ENCODE measurements at regions not wholly inside any gene's neighbourhood (a gene's known extent, or its start where the extent isn't known, plus 50 kb on each side); places are given as distances from the start of the nearest gene placed in this dataset.
"Not testable (repeated sequence)": the region's sequence is repeated elsewhere in the genome, so short reads cannot be mapped to it uniquely, and the experiment has no call there.

DNA sequence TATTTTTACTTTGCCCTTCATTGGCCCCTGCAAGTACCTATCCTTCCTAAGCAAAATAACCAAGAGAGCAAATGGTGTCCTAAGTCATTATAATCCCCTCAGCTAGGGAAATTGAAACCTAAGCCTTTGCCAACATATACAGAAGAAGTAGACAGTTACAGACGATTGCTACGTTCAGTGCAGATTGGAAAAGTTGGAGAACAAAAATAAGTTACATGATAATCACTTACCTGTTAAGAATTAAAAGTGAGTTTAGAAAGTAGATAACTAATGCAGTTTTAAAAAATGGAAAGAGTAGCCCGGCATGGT, 244.8 kb downstream of the MPDZ start:
- no peak overlapping the region for H3K27ac ChIP-seq
- TF ChIP-seq, protein P1, sequence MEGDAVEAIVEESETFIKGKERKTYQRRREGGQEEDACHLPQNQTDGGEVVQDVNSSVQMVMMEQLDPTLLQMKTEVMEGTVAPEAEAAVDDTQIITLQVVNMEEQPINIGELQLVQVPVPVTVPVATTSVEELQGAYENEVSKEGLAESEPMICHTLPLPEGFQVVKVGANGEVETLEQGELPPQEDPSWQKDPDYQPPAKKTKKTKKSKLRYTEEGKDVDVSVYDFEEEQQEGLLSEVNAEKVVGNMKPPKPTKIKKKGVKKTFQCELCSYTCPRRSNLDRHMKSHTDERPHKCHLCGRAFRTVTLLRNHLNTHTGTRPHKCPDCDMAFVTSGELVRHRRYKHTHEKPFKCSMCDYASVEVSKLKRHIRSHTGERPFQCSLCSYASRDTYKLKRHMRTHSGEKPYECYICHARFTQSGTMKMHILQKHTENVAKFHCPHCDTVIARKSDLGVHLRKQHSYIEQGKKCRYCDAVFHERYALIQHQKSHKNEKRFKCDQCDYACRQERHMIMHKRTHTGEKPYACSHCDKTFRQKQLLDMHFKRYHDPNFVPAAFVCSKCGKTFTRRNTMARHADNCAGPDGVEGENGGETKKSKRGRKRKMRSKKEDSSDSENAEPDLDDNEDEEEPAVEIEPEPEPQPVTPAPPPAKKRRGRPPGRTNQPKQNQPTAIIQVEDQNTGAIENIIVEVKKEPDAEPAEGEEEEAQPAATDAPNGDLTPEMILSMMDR (conservative IDR thresholded peaks at IDR 0.05) = no peak
- no peak for TF ChIP-seq ZFX (IDR thresholded peaks at IDR 0.05)

DNA sequence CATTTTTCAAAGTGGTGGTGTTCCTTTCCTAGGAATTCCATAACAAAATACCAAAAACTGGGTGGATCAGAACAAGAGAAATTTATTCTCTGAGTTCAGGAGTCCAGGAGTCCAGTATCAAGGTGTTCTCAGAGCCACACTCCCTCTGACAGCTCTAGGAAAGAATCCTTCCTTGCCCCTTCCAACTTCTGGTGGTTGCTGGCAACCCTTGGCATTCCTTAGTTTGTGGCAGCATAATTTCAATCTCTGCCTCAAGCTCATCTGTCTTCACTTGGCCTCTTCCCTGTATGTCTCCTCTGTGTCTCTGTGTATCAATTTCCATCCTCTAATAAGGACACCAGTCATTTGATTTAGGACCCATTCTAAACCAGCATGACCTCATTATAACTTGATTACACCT, 243.7 kb downstream of the MPDZ start:
- no peak overlapping the region for H3K27ac ChIP-seq
- no peak for TF ChIP-seq ZFX (IDR thresholded peaks at IDR 0.05)
- TF ChIP-seq, protein P1 (conservative IDR thresholded peaks at IDR 0.05) = no peak

DNA sequence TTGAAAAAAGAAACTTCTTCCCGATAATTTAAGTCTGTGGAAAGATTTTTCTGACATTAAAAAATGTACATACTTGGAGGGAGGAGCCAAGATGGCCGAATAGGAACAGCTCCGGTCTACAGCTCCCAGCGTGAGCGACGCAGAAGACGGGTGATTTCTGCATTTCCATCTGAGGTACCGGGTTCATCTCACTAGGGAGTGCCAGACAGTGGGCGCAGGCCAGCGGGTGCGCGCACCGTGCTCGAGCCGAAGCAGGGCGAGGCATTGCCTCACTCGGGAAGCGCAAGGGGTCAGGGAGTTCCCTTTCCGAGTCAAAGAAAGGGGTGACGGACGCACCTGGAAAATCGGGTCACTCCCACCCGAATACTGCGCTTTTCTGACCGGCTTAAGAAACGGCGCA, 241.7 kb downstream of the MPDZ start:
- not testable (repeated sequence) for H3K27ac ChIP-seq

DNA sequence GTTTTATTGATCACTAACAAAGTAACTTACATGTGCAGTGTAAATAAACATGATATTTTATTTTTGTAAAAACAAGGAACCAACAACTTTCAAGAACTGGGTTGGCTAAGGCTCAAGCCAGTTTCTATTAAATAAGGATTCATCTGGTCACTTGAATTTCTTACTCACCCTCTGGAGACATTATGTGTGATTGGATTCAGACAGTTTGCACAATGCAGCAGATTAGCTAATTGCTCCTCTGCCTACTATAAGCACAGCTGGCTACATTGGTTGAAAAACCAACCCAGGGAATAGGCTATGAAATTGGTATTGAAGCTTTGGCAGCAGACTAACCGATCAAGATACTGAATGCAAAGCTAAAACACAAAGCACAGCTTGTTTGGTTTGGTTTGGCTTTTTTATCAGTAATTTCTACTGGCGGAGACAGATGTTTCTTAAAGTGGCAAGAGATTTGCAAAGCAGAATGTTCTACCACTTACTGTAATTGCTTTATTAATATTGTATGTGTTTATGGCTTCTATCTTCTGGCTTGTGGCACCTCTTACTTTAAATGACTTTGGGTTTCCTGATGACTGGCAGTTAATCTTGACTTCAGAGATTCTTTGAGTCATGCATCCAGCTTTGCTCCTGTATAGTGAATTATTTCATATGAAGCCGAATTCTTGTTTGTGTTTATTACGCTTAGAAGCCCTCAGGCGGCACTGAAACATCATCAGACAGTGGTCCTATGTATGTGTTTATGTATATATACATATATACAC, 231.5 kb downstream of the MPDZ start:
- no peak overlapping the region for H3K27ac ChIP-seq
- no peak for TF ChIP-seq ZFX (IDR thresholded peaks at IDR 0.05)
- TF ChIP-seq, protein P1 (conservative IDR thresholded peaks at IDR 0.05) = no peak

DNA sequence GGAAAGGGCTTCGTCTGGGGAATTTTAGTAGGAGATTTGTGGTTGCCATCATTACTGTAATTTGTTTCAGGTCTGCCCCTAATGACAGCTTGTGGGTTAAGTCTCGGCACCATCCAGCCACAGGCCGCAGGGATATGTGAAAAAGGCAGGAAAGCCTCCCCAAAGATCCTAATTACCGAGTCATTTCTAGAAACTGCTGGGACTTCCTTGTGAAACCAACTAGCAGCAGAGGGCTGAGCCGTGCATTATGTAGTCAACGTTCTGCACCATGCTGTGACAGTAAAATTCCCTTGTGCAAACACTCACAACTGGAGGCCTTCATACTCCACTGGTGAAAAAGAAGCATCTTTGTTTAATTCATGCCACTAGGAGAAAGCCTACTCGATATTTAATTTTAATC, 230.3 kb downstream of the MPDZ start:
- H3K27ac ChIP-seq = no peak overlapping the region
- no peak for TF ChIP-seq ZFX (IDR thresholded peaks at IDR 0.05)
- TF ChIP-seq, protein P1 (conservative IDR thresholded peaks at IDR 0.05) = no peak

DNA sequence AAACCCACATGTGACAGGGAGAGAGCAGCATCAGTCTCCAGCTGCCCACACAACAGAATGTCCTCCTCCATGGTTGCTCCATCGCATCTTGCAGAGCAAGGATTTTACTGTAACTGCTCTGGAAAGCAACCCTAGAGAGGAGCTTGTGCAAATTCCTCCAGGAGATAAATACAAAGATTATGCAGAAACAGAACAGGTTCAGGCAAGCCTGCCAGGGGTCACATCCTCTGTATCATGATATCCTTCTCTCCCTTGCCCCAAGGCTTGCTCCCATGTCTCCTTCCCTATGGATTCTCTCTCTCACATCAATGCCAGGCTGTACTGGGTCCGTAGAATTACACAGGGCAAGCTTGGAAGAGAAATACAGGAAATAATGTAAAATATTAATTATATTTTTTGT, 226.0 kb downstream of the MPDZ start:
- TF ChIP-seq, protein P1 (conservative IDR thresholded peaks at IDR 0.05) = no peak
- TF ChIP-seq ZFX (IDR thresholded peaks at IDR 0.05) = no peak
- no peak overlapping the region for H3K27ac ChIP-seq

DNA sequence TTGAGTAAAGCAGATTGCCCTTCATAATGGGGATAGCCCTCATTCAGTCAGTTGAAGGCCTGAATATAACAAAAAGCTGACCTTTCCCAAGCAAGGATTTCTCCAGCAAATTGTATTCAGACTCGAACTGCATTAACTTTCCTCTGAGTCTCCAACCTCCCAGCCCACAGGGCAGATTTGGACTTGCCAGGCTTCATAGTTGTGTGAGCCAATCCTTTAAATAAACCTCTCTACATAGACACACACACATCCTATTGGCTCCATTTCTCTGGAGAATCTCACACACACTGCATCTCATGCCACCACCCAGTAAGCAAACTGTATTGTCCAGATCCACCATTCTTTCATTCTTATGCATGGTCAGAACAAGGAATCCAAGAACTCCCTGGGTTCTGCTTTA, 225.1 kb downstream of the MPDZ start:
- TF ChIP-seq, protein P1 (conservative IDR thresholded peaks at IDR 0.05) = no peak
- no peak for TF ChIP-seq ZFX (IDR thresholded peaks at IDR 0.05)
- no peak overlapping the region for H3K27ac ChIP-seq

Measured in C4-2B (cell line).